ENCODE measurements at regions not wholly inside any gene's neighbourhood (a gene's known extent, or its start where the extent isn't known, plus 50 kb on each side); places are given as distances from the start of the nearest gene placed in this dataset.

DNA sequence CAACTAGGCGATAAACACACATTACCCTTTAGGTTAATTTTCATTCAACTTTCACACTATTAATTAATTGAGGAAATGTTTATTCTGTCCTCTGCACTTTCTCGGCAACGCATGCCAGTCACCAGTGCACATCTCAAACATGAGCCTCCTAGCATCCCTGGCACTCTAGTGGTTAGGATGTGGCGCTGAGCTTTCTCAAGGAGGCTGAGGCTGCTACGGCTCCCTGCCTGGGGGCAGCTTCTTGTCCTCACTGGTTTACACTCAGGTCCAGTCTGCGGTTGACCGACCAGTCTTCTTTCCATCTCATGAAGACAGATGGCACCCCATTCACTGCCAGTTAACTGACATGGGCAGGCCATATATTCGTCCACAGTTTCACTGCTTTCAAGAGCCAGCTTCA, 463.4 kb downstream of the EIPR1 start:
- TF ChIP-seq, protein P1, sequence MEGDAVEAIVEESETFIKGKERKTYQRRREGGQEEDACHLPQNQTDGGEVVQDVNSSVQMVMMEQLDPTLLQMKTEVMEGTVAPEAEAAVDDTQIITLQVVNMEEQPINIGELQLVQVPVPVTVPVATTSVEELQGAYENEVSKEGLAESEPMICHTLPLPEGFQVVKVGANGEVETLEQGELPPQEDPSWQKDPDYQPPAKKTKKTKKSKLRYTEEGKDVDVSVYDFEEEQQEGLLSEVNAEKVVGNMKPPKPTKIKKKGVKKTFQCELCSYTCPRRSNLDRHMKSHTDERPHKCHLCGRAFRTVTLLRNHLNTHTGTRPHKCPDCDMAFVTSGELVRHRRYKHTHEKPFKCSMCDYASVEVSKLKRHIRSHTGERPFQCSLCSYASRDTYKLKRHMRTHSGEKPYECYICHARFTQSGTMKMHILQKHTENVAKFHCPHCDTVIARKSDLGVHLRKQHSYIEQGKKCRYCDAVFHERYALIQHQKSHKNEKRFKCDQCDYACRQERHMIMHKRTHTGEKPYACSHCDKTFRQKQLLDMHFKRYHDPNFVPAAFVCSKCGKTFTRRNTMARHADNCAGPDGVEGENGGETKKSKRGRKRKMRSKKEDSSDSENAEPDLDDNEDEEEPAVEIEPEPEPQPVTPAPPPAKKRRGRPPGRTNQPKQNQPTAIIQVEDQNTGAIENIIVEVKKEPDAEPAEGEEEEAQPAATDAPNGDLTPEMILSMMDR (IDR thresholded peaks at IDR 0.05; ENCODE audit: control extremely low read depth in 1 of 3, insufficient read depth in 1 of 3, low read depth in 1 of 3, low read length in 3 of 3): no peak
- TF ChIP-seq HDAC6 (IDR thresholded peaks at IDR 0.05; ENCODE audit: low read depth, low read length) (no peak), POLR2A (IDR thresholded peaks at IDR 0.05; ENCODE audit: control extremely low read depth in 1 of 2, low read depth in 2 of 2, low read length in 2 of 2) (no peak), CTBP2 (IDR thresholded peaks at IDR 0.05; ENCODE audit: borderline replicate concordance, insufficient read depth, insufficient read length, low read length) (no peak)

Measured in H1 (cell line).